Ovary (tissue), 3 donors: ENCODE measurements at regions not wholly inside any gene's neighbourhood (a gene's known extent, or its start where the extent isn't known, plus 50 kb on each side); places are given as distances from the start of the nearest gene placed in this dataset.

ENCODE experiments used
- CTCF ChIP-seq, 3 donors: fragments of 450-650 bp in 2 of 3; fragments of 200-600 bp in 1 of 3; IDR thresholded peaks; one replicate each; pipeline versions ENCODE4 v1.5.1 to v1.8.0; 2016 to 2022; ENCODE audit warnings: antibody characterized with exemption in 3 of 3, mild to moderate bottlenecking in 1 of 3
- EP300 ChIP-seq: sonication (generic); formaldehyde crosslinking; IDR thresholded peaks from one replicate; pipeline ENCODE4 v1.6.1; 2017; ENCODE audit warnings: antibody characterized with exemption
- POLR2A ChIP-seq: fragments of 450-650 bp; IDR thresholded peaks from one replicate; pipeline ENCODE4 v1.6.1; 2017; ENCODE audit warnings: antibody characterized with exemption, mild to moderate bottlenecking, moderate library complexity
- donor health status: DM: no; HTN: no; CAD: no.

DNA sequence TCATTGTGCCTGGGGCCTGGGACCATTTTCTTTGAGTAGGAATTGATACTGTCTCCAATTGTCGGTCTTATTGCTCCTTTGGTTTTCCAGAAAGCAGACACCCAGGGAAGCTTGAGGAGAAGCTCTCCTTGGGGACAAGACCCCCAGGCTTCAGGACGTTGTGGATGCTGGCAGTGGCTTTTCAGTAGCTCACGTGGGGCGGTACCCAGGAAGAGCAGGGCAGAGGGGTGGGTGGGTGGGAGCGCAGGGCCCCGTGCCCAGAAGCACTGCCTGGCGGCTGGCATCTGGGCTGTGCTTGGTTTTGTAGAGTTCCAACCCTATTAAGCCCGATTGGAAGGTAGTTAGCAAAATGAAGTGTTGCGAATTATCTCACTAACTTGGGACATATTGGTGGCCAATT, 374.2 kb upstream of the IRX1 start:
- TF ChIP-seq CTCF (IDR thresholded peaks at IDR 0.05) (no peak), POLR2A (no peak), EP300 (no peak)
